Adipocyte (in vitro differentiated cells): ENCODE measurements at regions not wholly inside any gene's neighbourhood (a gene's known extent, or its start where the extent isn't known, plus 50 kb on each side); places are given as distances from the start of the nearest gene placed in this dataset.

Experiments used
- DNase-seq: peaks from one replicate; pipeline ENCODE4 v3.0.0-alpha.2; 2015; ENCODE audit warnings: low read depth
- H3K27me3 ChIP-seq: replicated peaks from 2 replicates; pipeline ENCODE4 v1.7.0; 2013; ENCODE audit warnings: mild to moderate bottlenecking, low read length, moderate library complexity; ENCODE audit not compliant: control insufficient read depth, insufficient read depth
- H3K36me3 ChIP-seq: 2 replicates; pipeline ENCODE4 v1.7.0; 2013; ENCODE audit warnings: low read length, mild to moderate bottlenecking, moderate library complexity; ENCODE audit not compliant: control insufficient read depth, insufficient read depth, severe bottlenecking
- H3K4me1 ChIP-seq: 2 replicates; pipeline ENCODE4 v1.7.0; 2013; ENCODE audit warnings: mild to moderate bottlenecking, low read length, moderate library complexity; ENCODE audit not compliant: control insufficient read depth, insufficient read depth
- H3K4me3 ChIP-seq: 2 replicates; pipeline ENCODE4 v1.7.0; 2013; ENCODE audit warnings: mild to moderate bottlenecking, low read length, moderate library complexity
- H3K9ac ChIP-seq: 2 replicates; pipeline ENCODE4 v1.7.0; 2013; ENCODE audit warnings: mild to moderate bottlenecking, low read length, moderate library complexity
- H3K9me3 ChIP-seq: 2 replicates; pipeline ENCODE4 v1.7.0; 2013; ENCODE audit warnings: mild to moderate bottlenecking, low read length, moderate library complexity; ENCODE audit not compliant: control insufficient read depth

GRCh38 chr4:59615316-59615715 is 1584.8 kb upstream of the ADGRL3 start:
- Histone ChIP-seq H3K9ac (no peak overlapping the region), H3K36me3 (no peaks in the 10 kb centered on the region), H3K4me3 (no peak overlapping the region), H3K4me1 (peaks cover 6% of the 10 kb centered on the region), H3K9me3 (no peaks in the 10 kb centered on the region), H3K27me3 (no peaks in the 10 kb centered on the region)
- no peak for DNase-seq

DNA sequence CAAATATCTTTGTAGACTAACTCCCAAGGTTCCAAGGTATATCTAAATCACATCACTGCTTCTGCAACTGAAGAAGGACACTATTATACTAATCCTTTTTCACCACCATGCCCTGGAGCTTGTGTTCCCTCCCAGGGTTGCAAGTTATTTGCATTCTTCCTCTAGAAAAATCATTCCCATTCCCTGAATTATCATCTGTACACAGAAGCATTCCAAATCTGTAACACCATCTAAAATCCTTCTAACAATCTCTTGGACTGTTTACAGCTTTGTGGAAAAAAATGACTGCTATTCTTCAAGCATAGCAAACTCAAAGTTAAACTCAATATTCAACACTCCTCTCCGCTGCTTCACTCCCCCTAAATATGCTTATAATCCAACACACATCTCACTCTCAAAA is 1570.8 kb upstream of the ADGRL3 start:
- no peak overlapping the region for H3K9ac ChIP-seq
- no peaks in the 10 kb centered on the region for H3K9me3 ChIP-seq
- no peaks in the 10 kb centered on the region for H3K36me3 ChIP-seq
- H3K4me3 ChIP-seq, result no peak overlapping the region
- no peak for DNase-seq
- H3K27me3 ChIP-seq, result no peaks in the 10 kb centered on the region
- no peaks in the 10 kb centered on the region for H3K4me1 ChIP-seq

DNA sequence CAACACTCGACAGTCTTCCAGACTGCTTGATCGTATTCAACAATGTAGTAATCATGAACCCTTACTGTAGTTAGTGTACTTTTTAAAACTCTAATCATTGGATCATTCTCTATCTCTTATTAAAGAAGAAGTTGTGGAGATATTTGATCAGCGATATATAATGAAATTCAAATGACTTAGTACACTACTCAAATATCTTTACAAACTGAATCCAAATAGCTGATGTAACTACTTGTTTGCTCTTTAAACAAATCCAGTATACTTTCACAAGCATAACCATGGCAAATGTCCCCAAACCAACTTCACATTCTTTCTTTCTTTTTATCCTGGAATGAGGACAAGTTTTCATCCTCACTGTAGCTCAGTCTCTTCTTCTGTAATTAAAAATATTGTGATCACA is 1569.9 kb upstream of the ADGRL3 start:
- DNase-seq, result no peak
- no peak overlapping the region for H3K9ac ChIP-seq
- H3K27me3 ChIP-seq, result no peaks in the 10 kb centered on the region
- no peaks in the 10 kb centered on the region for H3K4me1 ChIP-seq
- no peaks in the 10 kb centered on the region for H3K36me3 ChIP-seq
- H3K9me3 ChIP-seq, result no peaks in the 10 kb centered on the region
- H3K4me3 ChIP-seq, result no peak overlapping the region

DNA sequence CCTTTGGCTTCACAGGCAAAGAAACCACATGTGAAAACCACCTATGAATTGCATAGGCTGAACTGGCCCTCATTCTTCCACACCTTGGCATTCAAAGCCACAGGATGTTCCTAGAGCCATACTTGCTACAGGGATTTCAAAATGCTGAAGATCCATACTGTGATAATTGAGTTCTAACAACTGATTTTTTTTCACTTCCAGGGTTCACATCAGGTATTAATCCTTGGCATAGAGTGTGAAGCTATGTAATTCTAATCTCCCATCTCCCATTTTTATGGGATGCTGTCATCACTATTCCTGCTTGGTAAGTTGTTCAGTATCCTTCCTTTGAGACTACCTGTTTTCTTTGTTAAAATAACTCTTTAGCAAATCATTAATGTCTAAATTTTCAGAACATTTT is 1569.2 kb upstream of the ADGRL3 start:
- Histone ChIP-seq H3K36me3 (no peaks in the 10 kb centered on the region), H3K9ac (no peak overlapping the region), H3K4me3 (no peak overlapping the region), H3K9me3 (peaks cover 4% of the 10 kb centered on the region), H3K4me1 (no peaks in the 10 kb centered on the region), H3K27me3 (no peaks in the 10 kb centered on the region)
- no peak for DNase-seq

DNA sequence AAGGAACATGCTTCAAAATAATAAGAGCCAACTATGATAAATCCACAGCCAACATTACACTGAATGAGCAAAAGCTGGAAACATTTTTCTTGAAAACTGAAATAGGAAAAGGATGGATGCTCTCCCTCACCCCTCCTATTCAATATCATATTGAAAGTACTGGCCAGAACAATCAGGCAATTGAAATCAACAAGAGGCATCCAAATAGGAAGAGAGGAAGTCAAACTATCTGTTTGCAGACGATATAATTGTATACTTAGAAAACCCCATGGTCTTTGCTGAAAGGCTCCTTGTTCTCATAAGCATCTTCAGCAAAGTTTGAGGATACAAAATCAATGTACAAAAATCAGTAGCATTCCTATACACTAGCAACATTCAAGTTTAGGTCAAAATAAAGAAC is 1562.5 kb upstream of the ADGRL3 start:
- Histone ChIP-seq H3K27me3 (no peaks in the 10 kb centered on the region), H3K4me1 (no peaks in the 10 kb centered on the region), H3K4me3 (no peak overlapping the region), H3K9me3 (peaks cover 4% of the 10 kb centered on the region), H3K36me3 (no peaks in the 10 kb centered on the region), H3K9ac (no peak overlapping the region)
- no peak for DNase-seq

DNA sequence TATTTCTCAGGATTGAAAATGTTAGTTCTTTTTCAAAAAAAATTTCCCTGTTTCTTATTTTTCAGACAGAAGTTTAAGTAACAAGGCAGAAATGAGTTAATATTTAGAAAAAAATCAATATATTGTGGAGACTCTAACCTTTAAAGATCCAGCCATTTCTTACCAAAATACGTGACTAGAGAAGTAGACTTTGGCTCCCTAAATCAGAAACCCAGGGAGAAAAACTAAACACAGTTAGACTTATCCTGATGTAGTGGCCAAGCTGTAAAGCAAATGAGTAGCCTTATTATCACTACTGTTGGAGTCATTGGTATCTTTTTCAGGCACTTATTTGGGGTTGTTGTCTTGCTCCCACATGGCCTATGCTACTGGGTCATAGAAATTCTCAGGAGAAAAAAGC is 1556.4 kb upstream of the ADGRL3 start:
- H3K9ac ChIP-seq, result no peak overlapping the region
- no peaks in the 10 kb centered on the region for H3K27me3 ChIP-seq
- H3K4me3 ChIP-seq, result no peak overlapping the region
- no peak for DNase-seq
- H3K4me1 ChIP-seq, result no peaks in the 10 kb centered on the region
- H3K36me3 ChIP-seq, result no peaks in the 10 kb centered on the region
- H3K9me3 ChIP-seq, result no peaks in the 10 kb centered on the region

DNA sequence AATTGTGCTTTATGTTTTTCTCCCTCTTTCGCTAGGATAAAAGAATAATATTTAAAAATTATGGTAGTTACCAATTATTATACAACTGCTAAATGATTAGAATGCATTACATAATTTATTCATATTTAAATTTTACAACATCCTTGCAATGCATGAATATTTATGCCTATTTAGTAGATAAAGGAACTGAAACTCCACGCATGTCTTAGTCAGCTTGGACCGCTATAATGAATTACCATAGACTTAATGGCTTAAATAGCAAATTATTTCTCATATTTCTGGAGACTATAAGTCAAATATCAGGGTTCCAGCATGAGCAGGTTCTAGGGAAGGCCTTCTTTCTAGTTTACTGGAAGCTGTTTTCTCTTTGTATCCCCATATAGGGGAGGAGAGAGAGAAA is 1555.4 kb upstream of the ADGRL3 start:
- Histone ChIP-seq H3K4me3 (no peak overlapping the region), H3K27me3 (no peaks in the 10 kb centered on the region), H3K9me3 (no peaks in the 10 kb centered on the region), H3K9ac (no peak overlapping the region), H3K4me1 (no peaks in the 10 kb centered on the region), H3K36me3 (no peaks in the 10 kb centered on the region)
- DNase-seq, result no peak

GRCh38 chr4:59646082-59646481 is 1554.0 kb upstream of the ADGRL3 start:
- no peak for DNase-seq
- H3K27me3 ChIP-seq, result no peaks in the 10 kb centered on the region
- H3K4me1 ChIP-seq, result no peaks in the 10 kb centered on the region
- H3K4me3 ChIP-seq, result no peak overlapping the region
- no peak overlapping the region for H3K9ac ChIP-seq
- H3K36me3 ChIP-seq, result no peaks in the 10 kb centered on the region
- H3K9me3 ChIP-seq, result no peaks in the 10 kb centered on the region

GRCh38 chr4:59647011-59647410 is 1553.1 kb upstream of the ADGRL3 start:
- Histone ChIP-seq H3K9me3 (no peaks in the 10 kb centered on the region), H3K4me3 (no peak overlapping the region), H3K4me1 (no peaks in the 10 kb centered on the region), H3K36me3 (no peaks in the 10 kb centered on the region), H3K9ac (no peak overlapping the region), H3K27me3 (no peaks in the 10 kb centered on the region)
- DNase-seq, result no peak

DNA sequence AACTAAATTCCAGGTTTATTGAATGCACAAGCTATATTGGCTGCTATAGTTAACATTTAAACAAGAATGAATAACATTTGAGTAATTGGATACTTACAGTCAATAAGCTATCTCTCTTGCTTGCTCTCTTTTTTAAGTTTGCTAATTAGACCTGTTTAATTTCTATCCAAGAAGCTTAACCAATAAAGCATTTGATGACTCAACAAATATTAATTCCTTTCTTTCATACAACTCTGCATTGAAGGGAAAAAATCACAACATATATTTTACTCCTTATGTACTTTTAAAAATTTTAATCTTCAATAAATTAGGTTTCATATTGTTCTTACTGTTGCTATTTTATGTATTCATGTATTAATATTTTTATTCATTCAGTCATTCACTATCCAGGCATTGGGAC is 1552.6 kb upstream of the ADGRL3 start:
- no peak overlapping the region for H3K4me3 ChIP-seq
- no peak overlapping the region for H3K9ac ChIP-seq
- no peak for DNase-seq
- no peaks in the 10 kb centered on the region for H3K27me3 ChIP-seq
- no peaks in the 10 kb centered on the region for H3K4me1 ChIP-seq
- H3K36me3 ChIP-seq, result no peaks in the 10 kb centered on the region
- H3K9me3 ChIP-seq, result no peaks in the 10 kb centered on the region

DNA sequence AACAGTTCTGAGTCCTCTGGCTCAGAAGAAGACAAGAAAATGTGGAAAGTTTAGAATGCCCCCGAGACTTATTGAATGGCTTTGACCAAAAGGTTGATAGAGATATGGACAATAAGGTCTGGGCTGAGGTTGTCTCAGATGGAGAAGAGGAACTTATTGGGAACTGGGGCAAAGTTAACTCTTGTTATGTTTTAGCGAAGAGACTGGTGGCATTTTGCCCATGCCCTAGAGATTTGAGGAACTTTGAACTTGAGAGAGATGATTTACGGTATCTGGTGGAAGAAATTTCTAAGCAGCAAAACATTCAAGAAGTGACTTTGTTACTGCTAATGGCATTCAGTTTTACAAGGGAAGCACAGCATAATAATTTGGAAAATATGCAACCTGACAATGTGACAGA is 1549.3 kb upstream of the ADGRL3 start:
- no peaks in the 10 kb centered on the region for H3K36me3 ChIP-seq
- no peak overlapping the region for H3K4me3 ChIP-seq
- H3K9me3 ChIP-seq, result no peaks in the 10 kb centered on the region
- H3K4me1 ChIP-seq, result no peaks in the 10 kb centered on the region
- no peaks in the 10 kb centered on the region for H3K27me3 ChIP-seq
- no peak for DNase-seq
- H3K9ac ChIP-seq, result no peak overlapping the region

DNA sequence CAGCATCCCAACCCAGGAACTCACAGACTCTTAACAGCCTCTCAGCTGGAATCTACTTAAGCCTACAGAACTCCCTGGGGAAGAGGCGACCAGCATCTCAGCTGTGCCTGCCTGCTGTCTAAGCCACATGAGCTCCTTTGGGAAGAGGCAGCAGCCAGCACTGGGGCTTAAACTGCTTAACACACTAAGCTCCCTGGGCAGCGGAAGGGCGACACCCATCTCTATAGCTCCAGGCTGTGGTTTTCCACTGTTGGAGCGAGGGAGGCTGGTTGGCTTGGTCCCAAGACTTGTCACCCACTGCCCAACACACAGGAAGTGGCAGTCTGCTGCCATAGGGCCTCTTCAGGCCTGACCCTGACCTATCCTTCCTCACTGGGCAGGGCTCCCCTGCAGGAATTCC is 1544.1 kb upstream of the ADGRL3 start:
- H3K36me3 ChIP-seq, result no peaks in the 10 kb centered on the region
- no peak overlapping the region for H3K4me3 ChIP-seq
- peaks cover 6% of the 10 kb centered on the region for H3K9me3 ChIP-seq
- no peaks in the 10 kb centered on the region for H3K4me1 ChIP-seq
- H3K9ac ChIP-seq, result no peak overlapping the region
- no peak for DNase-seq
- no peaks in the 10 kb centered on the region for H3K27me3 ChIP-seq
